Activated CD4-positive, alpha-beta memory T cell treated with anti-CD3 and anti-CD28 coated beads for 36 hours (primary cell): ENCODE measurements at regions not wholly inside any gene's neighbourhood (a gene's known extent, or its start where the extent isn't known, plus 50 kb on each side); places are given as distances from the start of the nearest gene placed in this dataset.
"Not testable (repeated sequence)": the region's sequence is repeated elsewhere in the genome, so short reads cannot be mapped to it uniquely, and the experiment has no call there.

ENCODE experiments used
- CTCF ChIA-PET: fragments of 350-600 bp; sonication (Branson Sonifier 250); formaldehyde crosslinking; loops from one replicate; lab custom pipeline; 2021; ENCODE audit warnings: antibody characterized with exemption, inconsistent platforms; lab: Charles Lee
- POLR2A ChIA-PET: fragments of 350-600 bp; sonication (Branson Sonifier 250); formaldehyde crosslinking; loops from one replicate; lab custom pipeline; 2021; ENCODE audit warnings: antibody characterized with exemption; lab: Charles Lee
- DNase-seq: peaks from one replicate; pipeline ENCODE4 v3.0.0-alpha.2; 2020
- H3K27ac Mint-ChIP-seq: one replicate; pipeline ENCODE4 v1.8.0; 2021; ENCODE audit warnings: mixed read lengths
- H3K27me3 Mint-ChIP-seq: one replicate; pipeline ENCODE4 v1.8.0; 2021; ENCODE audit warnings: mixed read lengths
- H3K36me3 Mint-ChIP-seq: one replicate; pipeline ENCODE4 v1.8.0; 2021; ENCODE audit warnings: mixed read lengths
- H3K4me1 Mint-ChIP-seq: one replicate; pipeline ENCODE4 v1.8.0; 2021; ENCODE audit warnings: low read depth, mixed read lengths
- H3K4me3 Mint-ChIP-seq: one replicate; pipeline ENCODE4 v1.8.0; 2021; ENCODE audit warnings: mild to moderate bottlenecking, mixed read lengths
- H3K9me3 Mint-ChIP-seq: one replicate; pipeline ENCODE4 v1.8.0; 2021; ENCODE audit warnings: mixed read lengths
- intact Hi-C: fragments of 100-400 bp; cut with micrococcal nuclease; formaldehyde crosslinking; loops from one replicate; pipeline ENCODE4 v1.15.1; 2023

DNA sequence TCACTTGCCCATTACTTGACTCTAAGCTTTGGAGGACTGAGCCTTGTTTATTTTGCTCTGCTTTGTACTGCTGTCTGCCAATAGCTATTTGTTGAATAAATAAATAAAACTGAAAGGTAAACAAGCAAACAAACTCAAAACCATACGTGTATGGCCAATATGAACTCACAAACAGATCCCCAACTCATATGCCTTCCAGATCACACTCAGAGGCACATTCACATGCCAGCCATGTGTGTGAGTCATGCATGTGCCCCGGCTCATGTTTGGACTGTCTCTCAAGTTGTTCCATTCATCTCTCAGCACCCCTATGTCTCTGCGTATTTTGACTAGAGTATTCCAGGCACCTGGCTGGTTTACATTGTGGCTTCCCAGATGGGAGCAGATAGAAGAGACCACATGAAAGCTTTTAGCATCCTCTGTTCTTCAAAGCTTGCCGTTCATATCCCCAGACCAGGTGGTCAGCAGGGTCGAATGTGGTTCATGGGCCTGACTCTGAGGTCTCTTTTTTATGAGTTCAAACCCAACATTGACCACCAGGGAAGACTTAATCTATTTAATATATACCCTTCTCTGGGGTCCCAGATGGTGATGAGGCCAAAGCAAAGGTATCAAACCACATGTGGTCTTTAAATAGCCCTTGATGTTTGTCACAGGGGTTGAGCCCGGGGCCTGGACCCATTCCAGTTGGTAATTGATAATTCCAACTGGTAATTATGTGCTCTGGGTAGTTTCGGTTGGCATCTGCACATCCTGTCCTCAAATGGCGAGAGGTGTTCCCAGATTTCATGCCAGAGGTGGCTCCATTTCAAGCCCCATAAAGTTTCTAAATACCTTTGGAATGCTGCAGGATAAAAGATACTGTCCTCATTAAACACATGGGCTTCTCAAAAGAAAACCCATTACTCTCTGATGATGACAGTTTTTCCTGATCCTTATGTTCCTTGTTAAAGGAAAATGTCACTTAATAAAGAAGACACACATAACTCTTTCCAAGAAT lies 287.3 kb upstream of the MAF start:
- Mint-ChIP-seq H3K9me3 (no peaks in the 10 kb centered on the region), H3K4me3 (no peak overlapping the region), H3K27me3 (no peaks in the 10 kb centered on the region), H3K27ac (no peak overlapping the region), H3K36me3 (no peaks in the 10 kb centered on the region), H3K4me1 (no peaks in the 10 kb centered on the region)
- CTCF ChIA-PET = no interaction called here
- intact Hi-C loops = no loop called here
- POLR2A ChIA-PET = no interaction called here
- DNase-seq = no peak

DNA sequence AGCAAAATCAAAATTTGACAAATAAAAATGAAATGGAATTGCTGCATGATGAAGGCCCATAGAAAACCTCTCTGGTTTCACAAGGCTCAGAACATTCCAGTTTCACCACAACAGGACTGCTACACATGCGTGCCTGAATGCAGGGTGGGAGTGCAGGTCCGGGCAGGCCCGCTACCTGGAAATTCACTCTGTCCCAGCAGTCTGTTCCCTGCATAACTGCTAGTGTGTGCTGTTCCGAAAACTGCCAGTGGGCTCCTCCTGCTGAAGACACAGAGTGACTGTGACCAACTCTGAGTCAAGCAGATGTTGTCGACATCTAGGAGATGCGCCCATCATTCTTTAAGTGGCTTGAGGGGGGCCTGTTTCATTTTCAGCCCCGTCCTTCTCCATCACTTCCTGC lies 284.8 kb upstream of the MAF start:
- no peak for DNase-seq
- Mint-ChIP-seq H3K9me3 (no peaks in the 10 kb centered on the region), H3K27ac (no peak overlapping the region), H3K4me1 (no peaks in the 10 kb centered on the region), H3K4me3 (no peak overlapping the region), H3K36me3 (no peaks in the 10 kb centered on the region), H3K27me3 (peaks cover under 1% of the 10 kb centered on the region)
- ChIA-PET POLR2A (no interaction called here), CTCF (interaction anchor here (0.7 kb wide), 1 partner anchor 1515 kb away, joined by 3 read pairs; no protein-coding TSS in a partner anchor)
- intact Hi-C loops = no loop called here

DNA sequence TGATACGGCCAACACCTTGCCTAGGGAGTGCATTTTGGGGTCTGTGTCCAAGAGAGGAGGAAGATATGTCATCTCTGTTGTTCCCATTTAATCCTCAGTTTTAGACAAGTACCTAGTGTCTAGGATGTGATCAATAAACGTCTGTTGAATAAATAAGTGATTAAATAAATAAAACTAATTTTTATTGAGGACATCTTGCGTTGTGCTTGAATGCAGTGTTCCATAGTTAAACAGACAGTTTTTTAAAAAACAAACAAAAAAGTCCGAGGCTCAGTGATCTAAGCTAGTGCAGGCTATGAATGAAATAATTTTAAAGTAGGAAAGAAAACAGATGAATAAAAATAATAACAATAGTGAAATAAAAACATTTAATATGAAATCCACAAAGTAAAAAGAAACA lies 283.0 kb upstream of the MAF start:
- Mint-ChIP-seq H3K9me3 (no peaks in the 10 kb centered on the region), H3K27ac (no peak overlapping the region), H3K36me3 (no peaks in the 10 kb centered on the region), H3K4me1 (no peaks in the 10 kb centered on the region), H3K4me3 (no peak overlapping the region), H3K27me3 (peaks cover 3% of the 10 kb centered on the region)
- no peak for DNase-seq
- POLR2A ChIA-PET = no interaction called here
- CTCF ChIA-PET = no interaction called here
- intact Hi-C loops = no loop called here

DNA sequence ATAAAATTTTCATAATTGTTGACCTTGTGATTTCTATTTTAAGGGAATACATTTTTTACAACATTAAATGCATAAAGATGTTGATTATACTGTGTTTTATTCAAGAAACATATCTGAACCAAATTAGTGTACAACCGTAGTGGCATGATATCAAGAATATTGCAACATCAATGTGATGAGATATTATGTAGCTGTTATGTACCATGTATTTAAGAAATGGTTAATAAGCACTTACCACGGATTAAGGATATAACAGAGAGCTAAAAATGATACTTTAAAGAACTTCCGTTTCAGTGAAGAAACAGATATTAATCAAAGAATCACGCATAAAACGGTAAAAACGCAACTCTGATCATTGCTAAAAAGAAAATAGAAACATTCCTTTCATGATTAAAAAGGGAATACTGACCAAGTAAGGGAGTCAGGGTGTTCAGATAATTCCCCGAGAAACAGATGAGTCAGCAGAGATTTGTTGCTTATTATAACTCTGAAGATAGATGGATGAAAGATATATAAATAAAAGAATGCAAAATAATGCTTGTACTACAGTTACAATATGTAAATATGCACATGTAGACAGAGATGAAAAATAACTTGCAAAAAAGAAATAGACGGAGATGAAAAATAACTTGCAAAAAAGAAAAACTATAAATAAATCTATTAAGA lies 281.9 kb upstream of the MAF start:
- no peaks in the 10 kb centered on the region for H3K4me1 Mint-ChIP-seq
- no peaks in the 10 kb centered on the region for H3K9me3 Mint-ChIP-seq
- H3K27ac Mint-ChIP-seq = no peak overlapping the region
- intact Hi-C loops = no loop called here
- H3K27me3 Mint-ChIP-seq = peaks cover 6% of the 10 kb centered on the region
- H3K36me3 Mint-ChIP-seq = no peaks in the 10 kb centered on the region
- H3K4me3 Mint-ChIP-seq = no peak overlapping the region
- no peak for DNase-seq
- CTCF ChIA-PET = no interaction called here
- POLR2A ChIA-PET = no interaction called here

DNA sequence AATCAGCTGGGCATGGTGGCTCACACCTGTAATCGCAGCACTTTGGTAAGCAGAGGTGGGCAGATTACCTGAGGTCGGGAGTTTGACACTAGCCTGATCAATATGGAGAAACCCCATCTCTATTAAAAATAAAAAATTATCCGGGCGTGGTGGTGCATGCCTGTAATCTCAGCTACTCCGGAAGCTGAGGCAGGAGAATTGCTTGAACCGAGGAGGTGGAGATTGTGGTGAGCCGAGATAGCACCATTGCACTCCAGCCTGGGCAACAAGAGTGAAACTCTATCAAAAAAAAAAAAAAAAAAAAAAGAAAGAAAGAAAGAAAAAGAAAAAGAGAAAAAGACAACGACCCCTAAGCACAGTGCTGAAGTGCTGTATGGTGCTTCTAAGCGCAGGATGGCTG lies 280.6 kb upstream of the MAF start:
- H3K27me3 Mint-ChIP-seq, intact Hi-C loops, POLR2A ChIA-PET, DNase-seq, H3K4me1 Mint-ChIP-seq, H3K9me3 Mint-ChIP-seq, H3K36me3 Mint-ChIP-seq, H3K27ac Mint-ChIP-seq, H3K4me3 Mint-ChIP-seq: not testable (repeated sequence)
- CTCF ChIA-PET = interaction anchor here (0.7 kb wide), 1 partner anchor 48 kb away, joined by 3 read pairs; no protein-coding TSS in a partner anchor

DNA sequence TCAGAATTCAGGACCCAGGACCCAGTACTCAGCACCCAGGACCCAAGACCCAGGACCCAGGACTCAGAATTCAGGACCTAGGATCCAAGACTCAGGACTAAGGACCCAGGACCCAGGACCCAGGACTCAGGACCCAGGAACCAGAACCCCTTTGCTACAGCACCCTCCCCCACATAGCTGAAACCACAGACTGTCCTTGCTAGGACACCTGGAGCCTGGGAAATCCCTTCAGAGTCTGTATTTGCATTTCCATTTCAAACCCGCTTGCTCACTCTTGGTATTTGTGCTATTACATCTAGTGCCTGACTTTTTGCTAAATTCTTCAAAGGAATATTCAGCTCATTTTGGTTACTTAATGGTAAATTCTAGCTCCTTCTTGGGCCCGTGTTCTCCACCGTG lies 275.8 kb upstream of the MAF start:
- ChIA-PET POLR2A (no interaction called here), CTCF (no interaction called here)
- peaks cover 6% of the 10 kb centered on the region for H3K27me3 Mint-ChIP-seq
- no peak overlapping the region for H3K27ac Mint-ChIP-seq
- H3K4me3 Mint-ChIP-seq = no peak overlapping the region
- no peaks in the 10 kb centered on the region for H3K4me1 Mint-ChIP-seq
- H3K9me3 Mint-ChIP-seq = no peaks in the 10 kb centered on the region
- H3K36me3 Mint-ChIP-seq = no peaks in the 10 kb centered on the region
- DNase-seq = no peak
- intact Hi-C loops = no loop called here

DNA sequence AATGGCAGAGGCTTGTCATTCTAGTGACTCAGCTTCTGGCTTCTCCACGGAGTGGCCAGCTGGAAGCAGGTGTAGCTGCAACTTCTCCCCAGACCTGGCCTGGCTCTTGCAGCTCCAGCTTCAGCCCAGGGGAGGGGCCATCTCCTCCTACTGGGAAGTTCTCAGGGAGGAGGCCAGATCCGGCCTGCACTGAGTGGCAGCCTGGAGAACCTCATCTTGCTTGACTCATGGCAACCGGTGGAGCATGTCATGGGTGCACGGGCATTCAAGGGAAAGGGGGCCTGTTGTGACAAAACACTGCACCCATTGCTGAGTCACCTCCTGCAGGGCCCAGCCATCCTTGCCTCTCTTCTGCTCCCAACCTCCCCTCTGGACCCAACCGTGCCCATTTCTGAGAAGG lies 273.9 kb upstream of the MAF start:
- ChIA-PET POLR2A (no interaction called here), CTCF (no interaction called here)
- Mint-ChIP-seq H3K27ac (no peak overlapping the region), H3K27me3 (peaks cover 4% of the 10 kb centered on the region), H3K9me3 (no peaks in the 10 kb centered on the region), H3K4me1 (no peaks in the 10 kb centered on the region), H3K36me3 (no peaks in the 10 kb centered on the region), H3K4me3 (no peak overlapping the region)
- no peak for DNase-seq
- intact Hi-C loops = no loop called here

DNA sequence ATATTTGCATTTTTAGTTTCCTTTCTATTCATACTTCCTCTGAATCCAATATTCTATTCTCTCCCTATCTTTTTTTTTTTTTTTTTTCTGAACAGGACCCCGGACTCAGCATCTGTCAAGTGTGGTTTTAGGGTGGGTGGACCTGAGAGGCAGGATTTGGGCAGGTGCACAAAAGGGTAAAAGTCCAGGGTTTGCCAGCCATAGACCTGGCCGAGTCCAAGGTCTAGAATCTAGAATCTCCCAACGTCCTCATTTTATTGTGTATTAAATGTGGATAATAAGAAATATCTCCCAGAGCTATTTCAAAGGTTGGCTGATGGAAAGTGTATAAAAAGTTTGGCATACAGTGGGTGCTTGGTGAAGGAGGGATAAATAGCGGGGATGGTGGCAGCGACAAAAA lies 273.3 kb upstream of the MAF start:
- Mint-ChIP-seq H3K36me3 (no peaks in the 10 kb centered on the region), H3K4me1 (no peaks in the 10 kb centered on the region), H3K27ac (no peak overlapping the region), H3K4me3 (no peak overlapping the region), H3K9me3 (no peaks in the 10 kb centered on the region), H3K27me3 (peaks cover 4% of the 10 kb centered on the region)
- DNase-seq = no peak
- intact Hi-C loops = no loop called here
- POLR2A ChIA-PET = no interaction called here
- CTCF ChIA-PET = no interaction called here

DNA sequence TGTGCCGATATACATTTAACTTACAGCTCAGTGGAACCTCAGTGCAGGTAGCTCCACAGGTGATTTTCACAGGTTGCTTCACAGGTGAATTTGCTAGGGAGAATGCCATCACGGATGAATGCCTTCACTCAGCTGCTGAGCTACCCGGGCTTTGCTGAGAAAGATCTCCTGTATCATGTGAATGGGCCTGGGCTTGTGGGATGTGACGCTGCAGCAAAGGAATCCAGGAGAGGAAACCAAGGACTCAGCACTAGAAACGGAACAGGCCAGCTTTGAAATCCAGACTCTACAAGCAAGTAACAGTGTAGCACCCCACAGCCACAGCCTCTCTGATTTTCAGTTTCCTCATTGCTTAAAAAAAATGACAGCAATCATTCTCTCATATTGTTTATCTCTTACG lies 271.4 kb upstream of the MAF start:
- Mint-ChIP-seq H3K36me3 (no peaks in the 10 kb centered on the region), H3K4me1 (no peaks in the 10 kb centered on the region), H3K4me3 (no peak overlapping the region), H3K27ac (no peak overlapping the region), H3K27me3 (peaks cover 6% of the 10 kb centered on the region), H3K9me3 (no peaks in the 10 kb centered on the region)
- CTCF ChIA-PET = interaction anchor here (0.7 kb wide), 1 partner anchor 216 kb away, joined by 3 read pairs; no protein-coding TSS in a partner anchor
- intact Hi-C loops = no loop called here
- POLR2A ChIA-PET = no interaction called here
- DNase-seq = no peak

DNA sequence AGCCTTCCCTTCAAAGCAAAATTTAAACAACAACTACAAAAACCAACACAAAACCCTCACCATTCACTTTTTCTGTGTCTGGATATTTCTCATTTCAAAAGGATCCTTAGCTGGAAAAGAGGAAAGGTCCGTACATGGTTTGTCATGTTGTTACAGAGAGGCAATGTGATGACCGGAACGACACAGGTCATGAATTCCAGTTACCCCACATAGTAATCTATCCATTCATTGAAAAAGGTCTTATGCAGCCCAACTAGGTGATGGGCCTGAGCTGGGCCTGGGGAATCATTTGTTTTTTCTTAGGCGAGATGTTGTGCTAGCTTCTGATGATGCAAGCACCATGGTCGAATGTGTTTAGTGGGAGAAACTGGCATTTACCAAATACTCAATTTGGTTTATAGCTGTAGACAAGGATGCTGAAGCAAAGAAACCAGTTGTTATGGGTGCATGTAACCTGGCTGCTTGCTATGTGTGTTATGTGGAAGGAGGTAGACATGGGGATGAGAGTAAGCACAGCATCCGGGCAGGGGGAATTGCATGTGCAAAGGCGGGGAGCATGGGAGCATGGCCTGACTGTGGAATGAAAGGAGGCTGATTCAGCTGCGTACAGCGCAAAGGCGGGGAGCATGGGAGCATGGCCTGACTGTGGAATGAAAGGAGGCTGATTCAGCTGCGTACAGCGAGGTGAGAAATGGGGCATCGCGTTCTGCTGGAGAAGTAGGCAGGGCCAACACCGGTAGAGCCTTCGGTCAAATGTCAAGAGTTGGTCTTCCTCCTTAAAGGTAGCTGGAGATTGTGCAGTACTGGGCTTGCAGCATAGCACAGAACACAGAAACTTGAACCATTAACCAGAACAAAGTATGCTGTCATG lies 269.7 kb upstream of the MAF start:
- Mint-ChIP-seq H3K4me3 (no peak overlapping the region), H3K36me3 (no peaks in the 10 kb centered on the region), H3K9me3 (no peaks in the 10 kb centered on the region), H3K4me1 (no peaks in the 10 kb centered on the region), H3K27ac (no peak overlapping the region), H3K27me3 (peaks cover 6% of the 10 kb centered on the region)
- ChIA-PET CTCF (no interaction called here), POLR2A (no interaction called here)
- intact Hi-C loops = no loop called here
- no peak for DNase-seq

DNA sequence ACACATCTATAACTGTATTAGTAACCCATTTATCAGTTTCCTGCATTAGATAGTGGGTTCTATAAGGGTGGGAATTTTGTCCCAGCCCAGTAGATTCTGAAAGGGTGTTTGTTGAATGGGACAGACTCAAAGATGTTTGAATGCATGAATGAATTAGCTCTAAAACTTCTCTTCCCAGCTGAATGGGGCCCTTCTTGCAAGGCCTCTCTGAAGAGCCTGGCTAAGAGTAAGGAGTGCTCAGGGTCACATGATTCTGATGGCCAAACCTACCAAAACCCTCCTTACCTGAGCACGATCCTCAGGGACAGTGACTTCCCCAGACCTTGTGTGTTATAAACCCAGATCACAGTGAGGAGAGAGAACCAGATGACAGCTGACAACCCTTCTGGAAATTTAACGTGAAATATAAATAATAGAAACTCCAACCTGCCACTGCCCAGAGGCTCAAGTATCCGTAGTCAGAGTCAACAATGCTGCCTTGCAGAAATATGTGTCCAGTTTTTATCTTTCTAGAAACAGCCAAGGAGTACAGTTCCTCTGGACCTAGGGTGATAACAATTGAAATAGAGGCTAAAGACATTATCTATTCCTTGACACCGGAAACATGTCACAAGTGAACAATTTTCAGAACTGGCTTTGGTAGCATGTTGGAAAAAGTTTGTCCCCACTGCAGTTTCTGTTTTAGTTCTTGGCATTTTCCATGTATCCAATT lies 268.9 kb upstream of the MAF start:
- intact Hi-C loops = no loop called here
- ChIA-PET POLR2A (no interaction called here), CTCF (no interaction called here)
- Mint-ChIP-seq H3K27me3 (peaks cover 6% of the 10 kb centered on the region), H3K9me3 (no peaks in the 10 kb centered on the region), H3K27ac (no peak overlapping the region), H3K4me1 (no peaks in the 10 kb centered on the region), H3K4me3 (no peak overlapping the region), H3K36me3 (no peaks in the 10 kb centered on the region)
- DNase-seq = no peak
